T47D (cell line): ENCODE measurements at regions not wholly inside any gene's neighbourhood (a gene's known extent, or its start where the extent isn't known, plus 50 kb on each side); places are given as distances from the start of the nearest gene placed in this dataset.

Source experiments
- DNase-seq, 2 experiments: peaks; one replicate each; pipeline versions ENCODE4 v3.0.0 to v3.0.0-alpha.2; 2011 to 2012; ENCODE audit warnings: low read depth in 1 of 2, low spot score in 1 of 2
- JUND ChIP-seq: IDR thresholded peaks from 2 replicates; pipeline ENCODE4 v1.6.1; 2012; ENCODE audit warnings: low read depth
- in situ Hi-C: cut with HindIII; loops from 2 replicates; pipeline ENCODE4 v1.10.0; 2016; ENCODE audit warnings: low sequenced_read_pairs, low pct_unique_long_range_greater_than_20kb

- in situ Hi-C loops = no loop called here
- DNase-seq = no peak
- TF ChIP-seq JUND = no peak
These were observed 309.6 kb upstream of the CNTNAP5 start for GRCh38 chr2:123715467-123715982.

- DNase-seq = no peak
- no peak for TF ChIP-seq JUND
- in situ Hi-C loops = no loop called here
These were observed 307.3 kb upstream of the CNTNAP5 start for GRCh38 chr2:123717636-123718334.

- TF ChIP-seq JUND = no peak
- peak in 1 of 2 experiments; percentile 8 for DNase-seq
- in situ Hi-C loops = no loop called here
These were observed 304.3 kb upstream of the CNTNAP5 start for GRCh38 chr2:123720760-123721159.

- in situ Hi-C loops = no loop called here
- no peak for DNase-seq
- TF ChIP-seq JUND = no peak
These were observed 301.4 kb upstream of the CNTNAP5 start for GRCh38 chr2:123723706-123724105.

- no peak for TF ChIP-seq JUND
- DNase-seq = peak in 1 of 2 experiments; percentile 33
- in situ Hi-C loops = no loop called here
These were observed 292.5 kb upstream of the CNTNAP5 start for GRCh38 chr2:123732563-123732962.

- DNase-seq = no peak
- in situ Hi-C loops = no loop called here
- no peak for TF ChIP-seq JUND
These were observed 287.7 kb upstream of the CNTNAP5 start for GRCh38 chr2:123737371-123737770.

GRCh38 chr2:123738643-123739042 is 286.4 kb upstream of the CNTNAP5 start:
- in situ Hi-C loops = no loop called here
- TF ChIP-seq JUND = no peak

GRCh38 chr2:123746006-123746405 is 279.1 kb upstream of the CNTNAP5 start:
- DNase-seq = no peak
- in situ Hi-C loops = no loop called here
- TF ChIP-seq JUND = no peak

More at GRCh38 chr2:123738643-123739042, 286.4 kb upstream of the CNTNAP5 start:
- no peak for DNase-seq

- TF ChIP-seq JUND = no peak
- DNase-seq = peak in 1 of 2 experiments; percentile 33
- in situ Hi-C loops = no loop called here
These were observed 277.8 kb upstream of the CNTNAP5 start for GRCh38 chr2:123747326-123747725.

- in situ Hi-C loops = no loop called here
- DNase-seq = no peak
- TF ChIP-seq JUND = no peak
These were observed 262.9 kb upstream of the CNTNAP5 start for GRCh38 chr2:123762221-123762620.

GRCh38 chr2:123768233-123768632 is 256.9 kb upstream of the CNTNAP5 start:
- TF ChIP-seq JUND = no peak
- no peak for DNase-seq

GRCh38 chr2:123769001-123769400 is 256.1 kb upstream of the CNTNAP5 start:
- in situ Hi-C loops = no loop called here
- TF ChIP-seq JUND = no peak
- no peak for DNase-seq

More at GRCh38 chr2:123768233-123768632, 256.9 kb upstream of the CNTNAP5 start:
- in situ Hi-C loops = no loop called here

- in situ Hi-C loops = no loop called here
These were observed 253.9 kb upstream of the CNTNAP5 start for GRCh38 chr2:123770996-123771720.

More at GRCh38 chr2:123770996-123771720, 253.9 kb upstream of the CNTNAP5 start:
- TF ChIP-seq JUND = no peak
- no peak for DNase-seq
